GM13977 (cell line): ENCODE measurements at regions not wholly inside any gene's neighbourhood (a gene's known extent, or its start where the extent isn't known, plus 50 kb on each side); places are given as distances from the start of the nearest gene placed in this dataset.

ENCODE experiments used
- DNase-seq: peaks from one replicate; pipeline ENCODE4 v3.0.0; 2012; ENCODE audit warnings: low spot score
- CTCF ChIP-seq: IDR thresholded peaks from 2 replicates; pipeline ENCODE4 v1.5.1; 2012; ENCODE audit warnings: mild to moderate bottlenecking, control low read depth; ENCODE audit not compliant: insufficient read depth; ENCODE audit errors: extremely low read depth, missing control alignments
- in situ Hi-C: fragments of 300-500 bp; cut with MboI; formaldehyde crosslinking; loops from one replicate; pipeline ENCODE4 v1.12.0; 2022; ENCODE audit warnings: low sequenced_read_pairs, low pct_unique_long_range_greater_than_20kb, mixed read lengths, inconsistent platforms; ENCODE audit not compliant: unreplicated experiment

- no peak for DNase-seq
- TF ChIP-seq CTCF: no peak
- in situ Hi-C loops: no loop called here
These were observed 302.2 kb downstream of the EFNB2 start for GRCh38 chr13:106233134-106233735.

- in situ Hi-C loops: no loop called here
- no peak for DNase-seq
- no peak for TF ChIP-seq CTCF
These were observed 302.8 kb downstream of the EFNB2 start for GRCh38 chr13:106232681-106233080.

- no peak for DNase-seq
- in situ Hi-C loops: no loop called here
These were observed 305.0 kb downstream of the EFNB2 start for GRCh38 chr13:106230450-106230849.

GRCh38 chr13:106225126-106225525, 310.3 kb downstream of the EFNB2 start:
- no peak for DNase-seq
- in situ Hi-C loops: no loop called here

More at GRCh38 chr13:106230450-106230849, 305.0 kb downstream of the EFNB2 start:
- TF ChIP-seq CTCF: no peak

GRCh38 chr13:106220211-106220610, 315.3 kb downstream of the EFNB2 start:
- in situ Hi-C loops: no loop called here
- no peak for DNase-seq
- no peak for TF ChIP-seq CTCF

More at GRCh38 chr13:106225126-106225525, 310.3 kb downstream of the EFNB2 start:
- TF ChIP-seq CTCF: no peak

- in situ Hi-C loops: no loop called here
- TF ChIP-seq CTCF: no peak
- no peak for DNase-seq
These were observed 322.3 kb downstream of the EFNB2 start for GRCh38 chr13:106213028-106213757.
